Lung microvascular endothelial cell (primary cell): ENCODE measurements at regions not wholly inside any gene's neighbourhood (a gene's known extent, or its start where the extent isn't known, plus 50 kb on each side); places are given as distances from the start of the nearest gene placed in this dataset.
A peak's percentile ranks its signal among the peaks of the same experiment; 100 is the strongest.
"Not testable (repeated sequence)": the region's sequence is repeated elsewhere in the genome, so short reads cannot be mapped to it uniquely, and the experiment has no call there.

Experiments used
- DNase-seq, 2 donors: peaks; one replicate each; pipeline versions ENCODE4 v3.0.0 to v3.0.0-alpha.2; 2010; ENCODE audit warnings: low read depth in 2 of 2

DNA sequence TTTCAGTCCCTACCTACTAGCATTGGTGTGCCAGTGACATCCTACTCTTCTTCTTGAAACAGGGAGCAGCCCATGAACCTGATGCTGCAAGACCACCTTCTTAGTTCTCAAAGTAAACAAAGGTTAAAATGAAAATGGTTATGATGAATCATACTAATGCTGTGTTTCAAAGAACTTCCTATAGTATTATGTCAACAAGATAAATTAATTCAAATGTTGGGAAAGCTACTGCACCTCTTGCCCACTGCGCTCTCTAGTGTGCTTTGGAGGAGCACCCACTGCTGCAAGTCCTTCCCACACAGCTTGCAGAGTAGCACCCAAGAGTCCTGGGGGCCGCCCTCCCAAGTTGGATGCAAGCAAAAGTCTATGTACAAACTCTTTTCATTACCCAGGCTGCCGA lies 81.1 kb downstream of the CD200R1L start:
- no peak for DNase-seq

DNA sequence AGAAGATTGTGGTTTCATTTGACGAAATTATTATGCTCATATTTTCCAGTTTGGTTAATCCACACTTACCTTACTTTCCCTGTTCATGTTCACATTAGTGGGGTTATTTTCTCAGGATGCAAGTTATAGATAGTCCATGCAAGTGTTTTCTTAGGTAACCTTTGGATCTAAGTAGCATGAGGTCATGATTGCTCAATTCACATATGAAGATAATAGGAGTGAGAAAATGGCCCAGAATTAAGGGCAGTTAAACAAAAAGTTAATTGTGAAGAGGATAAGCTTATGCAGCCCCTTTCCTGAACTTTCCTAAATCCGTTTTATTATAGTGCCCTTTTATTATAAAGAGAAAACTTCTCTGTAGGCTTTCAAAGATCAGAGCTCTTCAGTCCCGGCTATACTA lies 83.4 kb downstream of the CD200R1L start:
- DNase-seq: no peak

DNA sequence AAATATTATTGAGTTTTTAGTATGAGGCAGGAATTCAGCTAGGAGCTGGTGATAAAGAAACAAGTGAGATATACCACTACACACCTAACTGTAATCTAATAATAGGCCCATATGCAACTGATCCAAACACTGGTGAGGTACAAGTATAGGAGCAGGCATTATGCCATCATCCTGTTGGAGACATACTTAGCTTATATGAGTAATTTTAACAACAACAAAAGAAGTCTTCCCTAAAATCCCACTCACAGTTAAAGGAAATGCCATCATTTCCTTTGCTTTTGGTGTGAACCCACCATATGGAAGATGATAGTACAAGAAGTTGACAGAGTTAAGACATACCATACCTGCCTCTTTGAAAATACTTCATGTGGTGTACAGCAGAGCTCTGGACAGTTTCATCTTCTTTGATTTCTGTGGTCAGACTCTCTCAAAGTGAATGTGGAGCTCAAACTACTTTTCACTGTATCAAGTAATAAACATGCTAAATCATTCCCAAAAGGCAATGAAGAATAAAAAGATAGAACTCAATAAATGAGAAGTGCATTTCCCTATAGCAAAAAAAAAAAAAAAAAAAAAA lies 85.5 kb downstream of the CD200R1L start:
- peak in 1 of 2 donors; percentile 45 for DNase-seq

DNA sequence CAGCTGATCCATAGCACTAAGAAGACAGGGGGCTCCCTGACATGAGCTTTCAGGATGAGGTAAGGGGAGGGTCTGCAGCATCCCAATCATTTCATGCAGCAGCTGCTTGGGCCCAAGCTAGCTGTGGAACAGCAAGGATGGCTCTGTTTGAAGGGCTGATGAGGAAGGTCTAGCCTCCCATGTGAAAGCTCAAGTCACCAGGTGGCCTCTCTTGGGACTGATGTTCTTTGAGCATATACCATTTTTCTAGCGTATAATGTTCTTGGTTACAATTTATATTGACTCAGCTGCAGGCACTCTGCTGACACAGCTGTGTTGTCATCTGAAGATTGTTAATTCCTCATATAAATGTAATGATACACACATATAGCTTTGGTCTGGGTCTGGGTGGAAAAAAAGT lies 87.0 kb downstream of the CD200R1L start:
- no peak for DNase-seq

DNA sequence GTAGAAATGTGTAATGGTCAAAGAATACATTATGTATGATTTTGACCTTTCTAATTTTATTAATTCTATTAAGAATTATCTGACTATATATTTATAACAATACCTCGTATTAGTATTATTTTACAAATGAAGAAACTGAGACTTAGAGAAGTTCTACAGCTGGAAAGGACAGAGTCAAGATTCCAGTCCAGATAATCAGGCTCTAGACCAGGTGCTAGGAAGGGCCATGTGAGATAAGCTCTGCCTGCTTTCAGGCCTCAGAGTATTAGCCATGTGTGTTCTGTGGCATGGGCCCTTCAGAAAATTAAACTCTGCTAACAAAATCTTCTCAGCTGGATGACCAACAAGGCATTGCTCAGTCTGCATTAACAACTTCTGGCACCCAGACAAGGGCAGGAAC lies 87.5 kb downstream of the CD200R1L start:
- no peak for DNase-seq

DNA sequence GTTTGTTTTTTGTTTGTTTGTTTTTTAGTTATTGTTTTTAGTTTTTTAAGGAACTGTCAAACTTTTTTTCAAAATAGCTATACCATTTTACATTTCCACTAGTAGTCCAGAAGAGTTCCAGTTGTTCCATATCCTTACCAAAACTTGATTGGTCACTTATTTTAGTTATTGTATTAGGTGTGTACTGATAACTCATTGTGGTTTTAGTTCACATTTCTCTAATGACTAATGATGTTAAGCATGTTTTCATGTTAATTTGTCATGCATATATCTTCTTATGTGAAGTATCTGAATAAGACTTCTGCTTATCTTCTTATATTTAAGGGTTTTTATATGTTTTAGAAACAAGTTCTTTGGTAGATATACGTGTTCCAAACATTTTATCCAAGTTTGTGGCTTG lies 89.5 kb downstream of the CD200R1L start:
- no peak for DNase-seq

DNA sequence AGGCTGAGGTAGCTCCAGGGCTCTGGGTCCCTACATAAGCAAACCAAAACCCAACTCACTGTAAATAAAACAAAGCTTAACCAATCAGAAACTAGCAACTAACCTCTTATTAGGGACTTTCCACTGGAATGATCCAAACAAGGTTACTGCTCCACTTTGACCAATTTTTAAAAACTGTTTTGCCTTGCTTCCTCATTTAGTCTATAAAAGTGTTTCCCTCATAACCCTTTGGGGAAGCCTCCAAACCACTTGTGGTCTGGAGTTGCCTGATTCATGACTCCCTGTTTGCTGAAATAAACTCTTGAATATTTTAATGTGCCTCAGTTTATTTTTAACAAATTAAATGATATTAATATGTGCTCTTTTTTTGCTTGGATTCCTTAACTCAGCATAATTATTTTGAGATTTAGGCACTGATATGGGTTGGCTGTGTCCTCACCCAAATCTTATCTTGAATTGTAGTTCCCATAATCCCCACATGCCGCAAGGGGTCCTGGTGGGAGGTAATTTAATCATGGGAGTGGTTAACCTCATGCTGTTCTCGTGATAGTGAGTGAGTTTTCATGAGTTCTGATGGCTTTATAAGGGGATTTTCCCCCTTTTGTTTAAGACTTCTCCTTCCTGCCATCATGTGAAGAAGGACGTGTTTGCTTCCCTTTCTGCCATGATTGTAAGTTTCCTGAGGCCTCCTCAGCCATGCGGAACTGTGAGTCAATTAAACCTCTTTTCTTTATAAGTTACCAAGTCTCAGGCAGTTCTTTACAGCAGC lies 90.6 kb downstream of the CD200R1L start:
- no peak for DNase-seq

DNA sequence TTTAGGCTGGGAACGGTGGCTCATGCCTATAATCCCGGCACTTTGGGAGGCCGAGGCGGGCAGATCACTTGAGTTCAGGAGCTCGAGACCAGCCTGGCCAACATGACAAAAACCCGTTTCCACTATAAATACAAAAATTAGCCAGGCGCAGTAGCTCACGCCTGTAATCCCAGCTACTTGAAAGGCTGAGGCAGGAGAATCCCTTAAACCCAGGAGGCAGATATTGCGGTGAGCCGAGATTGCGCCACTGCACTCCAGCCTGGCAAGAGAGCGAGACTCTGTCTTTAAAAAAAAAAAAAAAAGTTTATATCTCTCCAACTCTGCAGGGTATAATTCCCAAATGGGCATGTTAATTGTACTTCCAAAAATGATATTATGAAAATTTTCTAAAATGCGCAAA lies 91.6 kb downstream of the CD200R1L start:
- DNase-seq: not testable (repeated sequence)

DNA sequence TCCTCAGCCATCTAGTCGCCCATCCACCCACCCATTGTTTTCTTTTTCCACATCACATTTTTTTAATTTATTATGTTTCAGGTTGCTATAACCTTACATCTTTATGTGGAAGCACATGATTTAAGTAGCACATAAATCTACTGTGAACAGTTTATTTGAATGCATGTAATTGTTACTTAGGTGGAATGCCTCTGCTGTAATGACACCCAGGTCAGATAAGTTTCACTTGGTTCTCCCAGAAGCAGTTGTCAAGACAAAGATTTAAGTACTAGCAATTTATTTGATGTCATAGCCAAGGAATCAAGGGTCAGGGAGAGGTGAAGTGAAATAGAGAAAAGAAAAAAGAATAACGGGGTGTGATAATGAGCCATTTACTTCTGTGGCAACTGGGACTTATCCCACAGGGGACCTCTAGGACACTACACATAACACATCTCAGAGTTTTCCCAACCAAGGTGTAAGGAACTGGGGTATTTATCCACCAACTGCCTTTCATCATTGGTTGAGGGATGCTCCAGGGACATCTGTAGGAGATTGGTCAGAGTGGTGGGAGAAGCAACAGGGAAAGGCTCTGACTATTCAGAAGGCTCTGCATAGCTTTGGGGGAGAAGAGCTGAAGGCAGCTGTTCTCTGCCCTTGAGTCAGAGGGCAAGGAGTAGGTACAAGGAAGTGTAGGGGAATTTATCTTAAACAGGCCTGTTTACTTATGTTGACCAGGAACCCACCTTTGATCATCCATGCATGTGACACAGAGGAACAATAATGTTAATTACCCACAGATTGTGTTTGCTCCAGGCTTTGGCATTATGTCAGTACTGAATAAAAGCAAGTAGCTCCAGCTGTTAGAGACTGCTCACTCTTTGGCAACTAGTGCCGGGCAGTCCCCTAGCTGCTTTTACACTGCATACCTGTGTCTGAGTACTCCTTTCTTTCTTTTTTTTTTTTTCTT lies 94.8 kb downstream of the CD200R1L start:
- no peak for DNase-seq

DNA sequence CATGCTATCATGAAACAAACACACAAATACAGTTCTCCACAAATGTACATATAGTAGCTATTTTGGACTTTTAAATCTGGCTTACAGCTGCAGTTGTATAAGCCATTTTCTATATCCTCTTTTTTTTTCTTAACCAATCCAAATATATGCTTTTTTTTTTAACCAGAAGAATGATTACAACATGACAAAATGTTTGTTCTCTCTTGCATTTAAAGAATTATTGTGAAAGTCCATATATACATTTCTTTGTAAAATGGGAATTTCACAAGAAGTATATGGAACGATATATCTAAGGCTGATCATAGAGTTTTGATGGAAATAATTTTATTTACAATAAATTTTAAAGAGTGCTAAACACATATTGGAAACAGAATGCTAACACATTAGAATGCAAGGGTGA lies 95.6 kb downstream of the CD200R1L start:
- no peak for DNase-seq

DNA sequence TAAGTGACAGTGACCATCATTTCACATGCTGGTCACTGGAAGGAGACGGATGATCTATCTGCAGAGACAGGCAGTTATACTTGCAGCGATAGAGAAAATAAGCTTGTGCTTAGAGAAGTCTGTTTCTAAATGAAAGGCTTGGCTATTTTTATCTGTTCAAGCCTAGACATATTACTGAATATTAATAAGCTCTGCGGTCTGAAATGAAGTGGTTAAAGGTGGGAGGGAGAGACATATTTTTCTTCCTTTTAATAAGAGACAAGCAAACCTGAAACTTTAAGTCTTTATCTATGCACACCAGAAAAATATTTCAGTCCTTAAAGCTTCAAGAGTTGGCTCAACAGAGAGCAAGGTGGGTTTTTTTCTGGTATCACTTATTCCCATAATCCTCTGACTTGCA lies 99.0 kb downstream of the CD200R1L start:
- no peak for DNase-seq

DNA sequence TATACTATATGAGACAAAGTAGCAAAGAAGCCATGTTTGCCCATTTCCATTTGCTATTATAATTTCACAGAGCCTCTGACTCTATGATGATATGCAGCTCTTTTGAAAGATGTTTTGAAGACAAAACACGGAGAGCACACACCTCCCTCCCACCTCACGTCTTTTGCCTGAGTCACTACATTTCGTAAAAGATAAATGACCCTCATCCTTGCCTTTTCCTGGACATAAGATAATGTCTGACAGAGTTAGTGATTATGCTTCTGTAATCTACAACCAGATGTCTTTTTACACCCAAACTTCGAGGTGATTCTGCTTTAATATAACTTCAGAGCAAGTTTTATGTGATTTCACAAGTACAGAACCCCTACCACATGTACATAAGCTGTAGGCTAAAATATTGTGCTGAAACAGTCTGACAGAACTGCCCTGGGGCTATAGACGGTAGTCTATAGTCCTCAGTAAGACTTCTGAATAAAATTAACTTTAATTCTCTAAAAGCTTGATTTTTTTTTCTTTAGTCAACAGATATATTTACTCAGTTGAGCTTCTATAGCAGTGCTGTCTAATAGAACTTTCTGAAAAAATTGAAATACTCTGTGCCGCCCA lies 99.9 kb downstream of the CD200R1L start:
- no peak for DNase-seq

DNA sequence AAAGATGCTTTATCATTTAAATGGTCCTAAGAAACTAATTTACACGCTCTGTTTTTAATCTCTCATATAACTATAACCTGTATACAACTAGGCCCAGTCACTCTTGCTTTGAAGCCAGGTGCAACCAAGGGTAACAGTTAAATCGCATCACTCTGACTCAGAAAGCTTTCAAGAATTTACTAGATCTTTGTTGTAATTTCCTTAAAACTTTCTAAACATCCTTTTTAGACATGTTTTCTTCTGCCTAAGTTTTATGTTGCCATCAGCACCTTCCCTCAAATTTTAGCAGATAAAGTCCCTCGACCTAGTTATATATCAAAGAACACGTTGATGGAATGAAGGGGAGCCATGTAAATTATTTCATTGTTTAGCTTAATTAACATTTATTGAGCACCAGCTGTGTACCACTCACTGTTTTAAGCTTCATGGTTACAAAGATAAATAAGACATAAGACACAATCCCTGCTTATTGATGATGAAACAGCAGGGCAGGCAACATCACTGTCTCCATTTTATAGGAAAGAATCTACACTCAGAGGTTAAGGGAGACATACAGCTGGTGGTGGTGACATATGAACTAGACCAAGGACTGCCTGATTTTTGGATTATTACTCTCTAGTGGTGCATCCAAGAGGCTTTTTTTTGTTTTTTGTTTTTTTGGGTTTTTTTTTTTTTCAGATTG lies 101.0 kb downstream of the CD200R1L start:
- no peak for DNase-seq

DNA sequence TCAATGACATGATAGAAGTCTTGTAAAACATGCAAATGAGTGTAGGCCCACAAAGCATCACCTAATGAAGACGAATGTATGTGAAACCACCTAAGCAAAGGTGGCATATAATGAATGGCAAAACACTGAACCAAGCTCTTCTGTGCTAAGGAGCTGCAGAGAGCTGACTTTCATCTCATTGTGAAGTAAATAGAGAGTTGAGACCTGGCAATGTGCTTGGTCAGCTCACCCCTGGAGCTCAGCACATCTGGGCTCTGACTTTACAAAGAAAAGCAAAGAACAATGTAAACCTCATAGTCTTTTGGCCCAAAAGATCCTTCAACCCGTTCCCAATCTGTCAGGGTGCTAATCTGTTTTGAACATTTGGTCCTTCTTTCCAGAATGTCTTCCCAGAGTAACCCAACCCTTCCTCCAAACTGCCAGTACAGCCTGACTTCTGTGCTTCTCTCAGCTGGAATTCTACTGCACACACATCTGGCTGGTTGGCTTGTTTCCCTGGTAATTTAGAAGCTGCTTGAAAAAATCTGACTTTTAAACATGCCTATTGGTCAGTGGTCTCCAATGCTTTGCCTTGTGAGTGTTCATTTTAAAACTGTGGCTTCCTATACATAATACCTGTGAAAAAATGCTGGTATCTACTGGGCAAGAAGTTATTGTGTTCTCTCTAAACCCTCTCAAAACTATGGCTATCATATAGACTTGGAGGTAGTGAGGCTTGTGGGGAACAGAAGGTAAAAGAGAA lies 101.7 kb downstream of the CD200R1L start:
- no peak for DNase-seq

DNA sequence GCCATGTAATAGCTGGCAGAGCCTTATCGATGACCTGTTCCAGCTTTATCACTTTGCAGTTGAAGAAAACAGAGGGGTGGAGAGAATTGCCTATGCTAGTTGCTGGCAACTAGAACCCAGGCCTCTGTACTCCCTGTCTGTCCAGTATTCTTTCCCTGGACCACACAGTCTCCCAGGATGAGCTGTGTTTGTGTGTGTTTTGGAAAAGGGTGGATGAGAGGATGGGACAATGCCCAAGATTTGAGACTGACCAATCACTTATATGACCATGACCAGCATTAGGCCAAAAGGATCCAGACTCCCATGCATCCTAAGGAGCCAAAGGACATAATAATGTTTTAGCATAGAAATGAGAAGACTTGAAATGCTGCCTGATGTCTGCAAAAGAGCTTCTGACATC lies 102.6 kb downstream of the CD200R1L start:
- no peak for DNase-seq

DNA sequence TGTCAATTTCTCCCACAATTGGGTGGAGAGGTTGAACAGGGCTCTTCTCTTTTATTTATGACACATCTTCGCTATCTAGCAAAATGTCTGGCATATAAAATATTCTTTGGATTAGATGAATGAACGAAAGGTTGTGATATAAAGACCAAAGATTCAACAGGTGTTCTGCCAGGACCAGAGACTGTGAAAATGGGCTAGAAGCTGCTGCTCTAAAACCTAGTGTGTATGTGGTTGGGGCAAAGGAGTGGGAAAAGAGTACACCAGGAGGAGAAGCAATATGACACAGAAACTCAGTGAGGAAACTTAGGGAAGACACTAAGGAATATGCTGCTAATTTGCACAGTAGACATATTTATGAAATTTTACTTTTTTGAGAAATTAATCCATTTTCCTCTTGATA lies 102.0 kb upstream of the CCDC80 start:
- no peak for DNase-seq

DNA sequence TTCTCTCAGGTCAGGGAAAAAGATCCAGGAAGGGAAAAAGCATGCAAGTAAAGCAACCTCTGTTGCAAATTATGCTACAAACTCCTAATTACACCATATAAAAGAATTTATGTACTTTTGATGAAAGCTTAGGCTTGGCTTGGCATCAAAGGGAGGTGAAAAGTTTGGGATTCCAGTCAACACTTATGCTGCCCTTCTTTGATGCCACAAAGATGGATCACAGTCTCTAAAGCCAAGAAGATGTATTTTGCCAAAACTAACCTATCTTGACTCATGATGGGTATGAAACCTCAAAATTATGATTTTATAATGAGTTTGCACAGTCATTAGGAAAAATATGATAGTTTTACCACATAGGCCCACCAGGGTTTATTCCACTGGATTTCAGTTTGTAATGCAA lies 101.0 kb upstream of the CCDC80 start:
- DNase-seq: no peak

DNA sequence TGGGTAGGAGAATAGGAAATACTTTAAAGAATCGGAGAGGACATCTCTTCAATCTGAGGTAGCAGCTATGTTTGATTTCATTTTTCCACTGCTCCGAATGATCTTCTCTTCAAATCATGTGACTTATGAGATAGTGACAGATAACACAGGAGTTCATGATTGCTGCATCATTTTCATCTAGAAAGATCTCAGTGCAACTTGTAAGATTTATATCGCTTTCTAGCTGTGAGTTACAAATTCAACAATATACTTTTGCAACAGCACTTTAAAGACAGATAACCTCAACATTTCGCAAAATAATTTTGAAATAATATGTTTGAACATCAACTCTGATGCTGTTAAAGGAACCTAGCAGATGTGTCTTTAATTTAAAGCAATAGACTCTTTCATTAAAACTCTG lies 99.9 kb upstream of the CCDC80 start:
- no peak for DNase-seq

DNA sequence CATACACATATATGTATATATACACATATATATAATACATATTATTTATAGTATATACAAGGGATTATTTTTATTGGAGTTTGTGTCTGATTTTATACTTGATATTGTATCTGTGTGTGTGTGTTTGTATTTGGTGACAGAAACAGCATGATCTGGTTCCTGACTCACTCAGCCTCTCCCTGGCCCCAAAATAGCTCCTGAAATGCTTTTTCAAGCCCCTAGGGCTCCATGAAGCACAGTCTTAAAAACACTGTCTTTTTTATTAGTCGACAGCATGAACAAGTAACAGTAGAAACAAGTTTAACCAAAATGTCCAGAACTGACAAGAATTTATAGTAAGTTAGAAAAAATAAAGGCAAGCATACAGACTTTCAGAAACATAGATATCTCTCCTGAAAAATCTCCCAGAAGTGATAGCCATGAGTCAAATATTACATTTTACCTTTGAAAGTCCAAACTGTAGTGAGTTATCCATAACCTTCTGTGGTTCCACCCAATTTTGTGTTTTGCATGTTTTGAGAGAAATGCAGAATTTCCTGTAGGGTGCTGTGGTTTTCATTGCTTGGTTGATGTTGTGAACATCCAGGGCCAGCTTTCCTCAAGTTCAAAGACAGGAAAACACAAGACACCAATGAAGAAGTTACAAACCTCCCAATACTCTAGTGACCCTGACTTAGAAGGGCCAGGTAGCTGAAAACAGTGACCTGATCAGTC lies 98.5 kb upstream of the CCDC80 start:
- DNase-seq: no peak

DNA sequence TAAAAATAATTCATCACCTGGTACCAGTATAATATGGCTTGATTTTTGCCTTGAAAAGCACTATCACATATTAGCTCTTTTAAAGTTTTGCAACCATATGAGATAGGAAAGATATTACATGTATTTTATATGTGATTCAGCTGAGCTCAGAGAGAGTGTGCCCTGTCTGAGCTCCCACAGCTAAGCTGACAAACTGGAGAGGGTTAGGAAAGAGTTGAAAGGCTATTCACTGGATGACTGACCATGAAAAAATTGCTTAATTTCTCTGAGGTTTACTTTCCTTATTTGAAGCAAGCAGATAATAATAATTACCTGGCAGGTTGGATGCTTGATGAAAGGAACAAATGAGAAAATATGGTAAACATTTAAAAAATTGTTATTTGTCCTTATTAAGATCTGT lies 97.4 kb upstream of the CCDC80 start:
- no peak for DNase-seq
